ENCODE measurements at regions not wholly inside any gene's neighbourhood (a gene's known extent, or its start where the extent isn't known, plus 50 kb on each side); places are given as distances from the start of the nearest gene placed in this dataset.
"Not testable (repeated sequence)": the region's sequence is repeated elsewhere in the genome, so short reads cannot be mapped to it uniquely, and the experiment has no call there.

GRCh38 chr5:111626473-111627148 is 114.3 kb upstream of the STARD4 start:
- TF ChIP-seq EZH2 (IDR thresholded peaks at IDR 0.05; ENCODE audit: borderline replicate concordance, low read length): no peak
- TF ChIP-seq CTCF (IDR thresholded peaks at IDR 0.05; ENCODE audit: low read length): no peak
- Histone ChIP-seq H3K4me3 (ENCODE audit: low read depth, low read length, poor library complexity, severe bottlenecking) (no peak overlapping the region), H3K9ac (ENCODE audit: low read length) (no peak overlapping the region)

GRCh38 chr5:111618623-111619271 is 106.4 kb upstream of the STARD4 start:
- H3F3A ChIP-seq (ENCODE audit: insufficient read depth, low read length): no peaks in the 10 kb centered on the region
- no peaks in the 10 kb centered on the region for H3K9me3 ChIP-seq (ENCODE audit: low read length)
- no peak overlapping the region for H3K27ac ChIP-seq (ENCODE audit: low read depth, low read length, poor library complexity, severe bottlenecking)
- H3K4me3 ChIP-seq (ENCODE audit: low read depth, low read length, poor library complexity, severe bottlenecking): no peak overlapping the region
- H2AFZ ChIP-seq (ENCODE audit: low read length): no peak overlapping the region
- H3K36me3 ChIP-seq (ENCODE audit: insufficient read depth, low read length): no peaks in the 10 kb centered on the region
- H3K4me2 ChIP-seq (ENCODE audit: low read length): no peak overlapping the region
- TF ChIP-seq CTCF (IDR thresholded peaks at IDR 0.05; ENCODE audit: low read length) (no peak), EZH2 (IDR thresholded peaks at IDR 0.05; ENCODE audit: borderline replicate concordance, low read length) (no peak)
- no peaks in the 10 kb centered on the region for H3K79me2 ChIP-seq (ENCODE audit: insufficient read depth, low read length)
- H3K27me3 ChIP-seq (ENCODE audit: insufficient read depth, low read length): no peaks in the 10 kb centered on the region
- H3K9me2 ChIP-seq (ENCODE audit: low read depth, low read length): no peaks in the 10 kb centered on the region
- H3K4me1 ChIP-seq (ENCODE audit: insufficient read depth, low read length, severe bottlenecking): no peaks in the 10 kb centered on the region
- no peaks in the 10 kb centered on the region for H4K20me1 ChIP-seq (ENCODE audit: insufficient read depth, low read length)
- no peak overlapping the region for H3K9ac ChIP-seq (ENCODE audit: low read length)

More at GRCh38 chr5:111626473-111627148, 114.3 kb upstream of the STARD4 start:
- Histone ChIP-seq H3K27ac (ENCODE audit: low read depth, low read length, poor library complexity, severe bottlenecking) (no peak overlapping the region), H3K79me2 (ENCODE audit: insufficient read depth, low read length) (no peaks in the 10 kb centered on the region), H3F3A (ENCODE audit: insufficient read depth, low read length) (no peaks in the 10 kb centered on the region), H3K4me1 (ENCODE audit: insufficient read depth, low read length, severe bottlenecking) (no peaks in the 10 kb centered on the region), H3K9me2 (ENCODE audit: low read depth, low read length) (no peaks in the 10 kb centered on the region), H3K27me3 (ENCODE audit: insufficient read depth, low read length) (no peaks in the 10 kb centered on the region), H3K4me2 (ENCODE audit: low read length) (no peak overlapping the region), H2AFZ (ENCODE audit: low read length) (no peak overlapping the region), H4K20me1 (ENCODE audit: insufficient read depth, low read length) (no peaks in the 10 kb centered on the region), H3K36me3 (ENCODE audit: insufficient read depth, low read length) (no peaks in the 10 kb centered on the region), H3K9me3 (ENCODE audit: low read length) (no peaks in the 10 kb centered on the region)

GRCh38 chr5:111615054-111615453 is 102.7 kb upstream of the STARD4 start:
- no peak overlapping the region for H3K4me2 ChIP-seq (ENCODE audit: low read length)
- H3K27me3 ChIP-seq (ENCODE audit: insufficient read depth, low read length): no peaks in the 10 kb centered on the region
- H2AFZ ChIP-seq (ENCODE audit: low read length): no peak overlapping the region
- H3K9ac ChIP-seq (ENCODE audit: low read length): no peak overlapping the region
- H3K79me2 ChIP-seq (ENCODE audit: insufficient read depth, low read length): no peaks in the 10 kb centered on the region
- H3K27ac ChIP-seq (ENCODE audit: low read depth, low read length, poor library complexity, severe bottlenecking): no peak overlapping the region
- no peaks in the 10 kb centered on the region for H3K4me1 ChIP-seq (ENCODE audit: insufficient read depth, low read length, severe bottlenecking)
- no peak for TF ChIP-seq EZH2 (IDR thresholded peaks at IDR 0.05; ENCODE audit: borderline replicate concordance, low read length)
- no peak; the same call in 1 of the 2 replicates for TF ChIP-seq CTCF (IDR thresholded peaks at IDR 0.05; ENCODE audit: low read length)
- no peaks in the 10 kb centered on the region for H3K36me3 ChIP-seq (ENCODE audit: insufficient read depth, low read length)
- no peaks in the 10 kb centered on the region for H3K9me2 ChIP-seq (ENCODE audit: low read depth, low read length)
- no peaks in the 10 kb centered on the region for H3K9me3 ChIP-seq (ENCODE audit: low read length)
- H4K20me1 ChIP-seq (ENCODE audit: insufficient read depth, low read length): no peaks in the 10 kb centered on the region
- no peak overlapping the region for H3K4me3 ChIP-seq (ENCODE audit: low read depth, low read length, poor library complexity, severe bottlenecking)
- H3F3A ChIP-seq (ENCODE audit: insufficient read depth, low read length): no peaks in the 10 kb centered on the region

GRCh38 chr5:111612013-111612630 is 99.8 kb upstream of the STARD4 start:
- not testable (repeated sequence) for H3K4me3 ChIP-seq (ENCODE audit: low read depth, low read length, poor library complexity, severe bottlenecking); H2AFZ ChIP-seq (ENCODE audit: low read length); H3F3A ChIP-seq (ENCODE audit: insufficient read depth, low read length); H3K36me3 ChIP-seq (ENCODE audit: insufficient read depth, low read length); H3K27ac ChIP-seq (ENCODE audit: low read depth, low read length, poor library complexity, severe bottlenecking); H3K79me2 ChIP-seq (ENCODE audit: insufficient read depth, low read length); H3K4me1 ChIP-seq (ENCODE audit: insufficient read depth, low read length, severe bottlenecking); H3K4me2 ChIP-seq (ENCODE audit: low read length); H3K9ac ChIP-seq (ENCODE audit: low read length); H3K9me2 ChIP-seq (ENCODE audit: low read depth, low read length); H4K20me1 ChIP-seq (ENCODE audit: insufficient read depth, low read length); H3K27me3 ChIP-seq (ENCODE audit: insufficient read depth, low read length); H3K9me3 ChIP-seq (ENCODE audit: low read length)

All from OCI-LY1 (cell line).